ENCODE measurements at regions not wholly inside any gene's neighbourhood (a gene's known extent, or its start where the extent isn't known, plus 50 kb on each side); places are given as distances from the start of the nearest gene placed in this dataset.

DNA sequence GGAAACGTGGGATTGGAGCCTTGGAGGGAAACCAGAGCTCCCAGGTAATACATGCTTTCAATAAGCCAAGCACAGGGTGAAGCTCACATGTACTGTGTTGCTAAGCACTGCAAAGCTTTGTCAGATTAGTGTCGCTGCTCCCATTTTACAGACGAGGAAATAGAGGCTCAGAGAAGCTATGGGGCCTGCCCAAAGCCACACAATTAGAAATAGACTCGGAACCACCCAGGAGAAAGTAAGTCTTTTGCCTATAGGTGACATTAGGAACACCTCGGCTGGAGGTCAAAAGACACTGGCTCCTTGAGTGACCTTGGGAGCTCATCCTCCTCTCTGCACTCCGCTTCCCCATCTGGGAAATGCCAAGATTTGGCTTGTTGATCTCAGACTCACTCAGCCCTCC is 175.6 kb upstream of the ZC3H12A start:
- H3T11ph ChIP-seq (ENCODE audit: low read length) = no peak overlapping the region
- no peak overlapping the region for H2BK12ac ChIP-seq (ENCODE audit: insufficient read length, low read depth, low read length)
- H2BK120ac ChIP-seq (ENCODE audit: low read depth, low read length, poor library complexity, severe bottlenecking) = no peak overlapping the region
- no peaks in the 10 kb centered on the region for H3K9me3 ChIP-seq (ENCODE audit: control insufficient read depth, low read depth, low read length)
- H3K23me2 ChIP-seq (ENCODE audit: insufficient read length, low read depth, low read length, poor library complexity, severe bottlenecking) = no peaks in the 10 kb centered on the region
- no peak overlapping the region for H4K5ac ChIP-seq (ENCODE audit: insufficient read length, low read depth, low read length)
- H2BK20ac ChIP-seq (ENCODE audit: low read depth, low read length, poor library complexity, severe bottlenecking) = no peak overlapping the region
- no peak overlapping the region for H4K8ac ChIP-seq (replicated peaks; ENCODE audit: insufficient read length, low read depth, low read length)
- Mint-ChIP-seq H3K36me3 (ENCODE audit: insufficient read depth in 1 of 3, low read depth in 3 of 3) (no peaks in the 10 kb centered on the region), H3K9me3 (no peaks in the 10 kb centered on the region; a peak in 1 of 5 replicates), H3K27me3 (ENCODE audit: low read depth) (peaks cover 18% of the 10 kb centered on the region), H3K27ac (no peak overlapping the region; a peak in 1 of 7 replicates), H3K4me1 (peaks cover 9 to 10% of the 10 kb centered on the region in 2 experiments), H3K4me3 (no peak overlapping the region)
- H3K14ac ChIP-seq (ENCODE audit: insufficient read depth, low read length) = no peak overlapping the region
- TF ChIP-seq CTCF (conservative IDR thresholded peaks at IDR 0.05) = no peak
- no peak overlapping the region for H3K9ac ChIP-seq (ENCODE audit: extremely low read depth, insufficient read length, low read length)
- no peak overlapping the region for H3K4me2 ChIP-seq (ENCODE audit: insufficient read depth, insufficient read length, low read length)
- H3K27me3 ChIP-seq (ENCODE audit: insufficient read depth, low read length) = no peaks in the 10 kb centered on the region
- no peaks in the 10 kb centered on the region for H4K20me1 ChIP-seq (ENCODE audit: control insufficient read depth, insufficient read depth, insufficient read length)
- H3K79me2 ChIP-seq (ENCODE audit: insufficient read depth, low read length) = no peaks in the 10 kb centered on the region
- no peak overlapping the region for H2BK15ac ChIP-seq (ENCODE audit: low read depth, low read length)
- H3K4ac ChIP-seq (ENCODE audit: low read depth, low read length) = no peak overlapping the region
- no peak overlapping the region for H2AK5ac ChIP-seq (ENCODE audit: insufficient read length, low read length)
- H2AFZ ChIP-seq (ENCODE audit: low read length) = no peak overlapping the region
- H3K27ac ChIP-seq (ENCODE audit: insufficient read length, low read depth, low read length) = no peak overlapping the region
- no peaks in the 10 kb centered on the region; the same call in 1 of the 2 replicates for H3K4me1 ChIP-seq (ENCODE audit: insufficient read depth, low read length)
- no peak overlapping the region for H3K23ac ChIP-seq (ENCODE audit: insufficient read length, low read depth, low read length)
- no peak for DNase-seq
- no peak overlapping the region for H2BK5ac ChIP-seq (ENCODE audit: insufficient read length, low read length)
- no peaks in the 10 kb centered on the region for H3K79me1 ChIP-seq (ENCODE audit: insufficient read depth, low read depth, low read length, poor library complexity, severe bottlenecking)
- WGBS (ENCODE audit: extremely low coverage, insufficient read length, low lambda C conversion rate) = no CpG with 5 or more reads among the region's 6 CpGs
- H3K56ac ChIP-seq (ENCODE audit: insufficient read length, low read depth, low read length) = no peak overlapping the region
- H3K18ac ChIP-seq (ENCODE audit: insufficient read length, low read depth, low read length) = no peak overlapping the region
- no peak overlapping the region for H4K91ac ChIP-seq (ENCODE audit: insufficient read length, low read depth, low read length)

Data from H9 (cell line).